Coronary artery (tissue), 2 donors: ENCODE measurements at regions not wholly inside any gene's neighbourhood (a gene's known extent, or its start where the extent isn't known, plus 50 kb on each side); places are given as distances from the start of the nearest gene placed in this dataset.

Source experiments
- DNase-seq: peaks from one replicate; pipeline ENCODE4 v3.0.0-alpha.2; 2017; ENCODE audit warnings: low spot score
- H3K27ac ChIP-seq, 2 donors: fragments of 200-600 bp; sonication (generic); one replicate each; pipeline ENCODE4 v1.5.1; 2016 to 2019
- H3K4me3 ChIP-seq: fragments of 200-600 bp; sonication (generic); 2 replicates; pipeline ENCODE4 v1.5.1; 2016; ENCODE audit warnings: mild to moderate bottlenecking, moderate library complexity
- CTCF ChIP-seq: fragments of 200-600 bp; sonication (generic); IDR thresholded peaks from one replicate; pipeline ENCODE4 v1.5.1; 2019; ENCODE audit warnings: antibody characterized with exemption

- Histone ChIP-seq H3K4me3 (no peak overlapping the region), H3K27ac (no peak overlapping the region)
- TF ChIP-seq CTCF, result no peak
- DNase-seq, result no peak
These were observed 158.1 kb upstream of the ASIC2 start for GRCh38 chr17:33451221-33451620.

- no peak overlapping the region for H3K27ac ChIP-seq
- no peak overlapping the region for H3K4me3 ChIP-seq
- DNase-seq, result no peak
- TF ChIP-seq CTCF, result no peak
These were observed 164.4 kb upstream of the ASIC2 start for GRCh38 chr17:33457477-33457876.

GRCh38 chr17:33459078-33459940, 166.2 kb upstream of the ASIC2 start:
- TF ChIP-seq CTCF, result no peak
- Histone ChIP-seq H3K4me3 (no peak overlapping the region), H3K27ac (no peak overlapping the region)
- no peak for DNase-seq

GRCh38 chr17:33460781-33461450, 167.8 kb upstream of the ASIC2 start:
- Histone ChIP-seq H3K27ac (no peak overlapping the region), H3K4me3 (no peak overlapping the region)
- no peak for DNase-seq
- TF ChIP-seq CTCF, result no peak

GRCh38 chr17:33463887-33464286, 170.8 kb upstream of the ASIC2 start:
- TF ChIP-seq CTCF, result no peak
- no peak for DNase-seq
- Histone ChIP-seq H3K4me3 (no peak overlapping the region), H3K27ac (no peak overlapping the region)

GRCh38 chr17:33464669-33465280, 171.7 kb upstream of the ASIC2 start:
- Histone ChIP-seq H3K4me3 (no peak overlapping the region), H3K27ac (no peak overlapping the region)
- TF ChIP-seq CTCF, result no peak
- no peak for DNase-seq
